HG03457 (cell line): ENCODE measurements at regions not wholly inside any gene's neighbourhood (a gene's known extent, or its start where the extent isn't known, plus 50 kb on each side); places are given as distances from the start of the nearest gene placed in this dataset.

Source experiments
- ATAC-seq: cut with Tn5 transposase; IDR thresholded peaks from one replicate; pipeline ENCODE4 v1.9.1; 2021; ENCODE audit warnings: moderate number of reproducible peaks; ENCODE audit not compliant: unreplicated experiment

- no peak for ATAC-seq
Observed at GRCh38 chr3:111470032-111470431, 72.0 kb upstream of the CD96 start.

DNA sequence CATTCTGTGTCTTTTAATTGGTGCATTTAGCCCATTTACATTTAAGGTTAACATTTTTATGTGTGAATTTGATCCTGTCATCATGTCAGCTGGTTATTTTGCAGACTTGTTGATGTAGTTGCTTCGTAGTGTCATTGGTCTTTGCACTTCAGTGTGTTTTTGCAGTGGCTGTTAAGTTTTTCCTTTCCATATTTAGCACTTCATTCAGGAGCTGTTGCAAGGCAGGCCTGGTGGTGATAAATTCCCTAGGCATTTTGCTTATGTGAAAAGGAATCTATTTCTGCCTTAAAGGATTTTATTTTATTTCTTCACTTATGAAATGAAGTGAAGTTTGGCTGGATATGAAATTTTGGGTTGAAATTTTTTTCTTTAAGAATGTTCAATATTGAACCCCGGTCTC, 70.2 kb upstream of the CD96 start:
- no peak for ATAC-seq

GRCh38 chr3:111472556-111472955, 69.4 kb upstream of the CD96 start:
- ATAC-seq = no peak

GRCh38 chr3:111473550-111473949, 68.4 kb upstream of the CD96 start:
- ATAC-seq = no peak

- no peak for ATAC-seq
Observed at GRCh38 chr3:111476701-111477100, 65.3 kb upstream of the CD96 start.

- ATAC-seq = no peak
Observed at GRCh38 chr3:111480091-111480490, 61.9 kb upstream of the CD96 start.

DNA sequence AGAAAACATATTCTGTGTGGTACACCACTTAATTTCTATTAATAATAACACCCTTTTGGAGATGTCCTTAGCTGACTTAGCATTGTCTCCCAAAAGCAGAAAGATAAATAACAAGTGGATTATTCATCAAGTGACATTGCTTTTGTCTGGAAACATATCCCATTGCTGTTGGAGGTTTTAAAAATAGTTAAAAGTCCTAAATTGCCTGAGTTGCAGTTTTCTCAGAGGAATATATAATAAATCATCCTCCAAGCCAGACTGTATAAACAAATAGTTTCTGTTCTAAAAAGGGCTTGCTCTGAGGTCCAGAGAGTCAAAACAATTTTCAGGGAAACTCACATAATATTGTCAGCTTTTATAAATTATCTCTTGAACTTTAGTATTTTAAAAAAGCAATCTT, 60.4 kb upstream of the CD96 start:
- no peak for ATAC-seq

DNA sequence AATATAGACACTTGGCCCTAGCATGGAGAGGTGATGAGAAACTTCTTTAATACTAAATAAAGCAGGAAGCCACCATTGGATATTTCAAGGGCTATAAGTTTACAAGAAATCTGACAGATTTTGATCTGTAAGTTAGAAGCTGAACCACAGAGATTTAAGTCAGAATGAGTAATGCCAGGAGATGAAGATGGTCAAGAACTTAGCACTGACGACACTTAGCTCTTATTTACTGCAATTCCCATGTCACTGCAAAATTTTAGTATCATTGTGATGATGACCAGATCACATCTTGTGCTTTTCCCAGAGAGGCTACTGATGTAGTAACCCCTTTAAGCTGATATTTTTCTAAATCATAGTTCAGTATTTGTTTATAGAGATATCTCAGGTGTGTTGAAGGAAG, 59.4 kb upstream of the CD96 start:
- no peak for ATAC-seq

- no peak for ATAC-seq
Observed at GRCh38 chr3:111485086-111485485, 56.9 kb upstream of the CD96 start.
